NCI-H226 (cell line): ENCODE measurements at regions not wholly inside any gene's neighbourhood (a gene's known extent, or its start where the extent isn't known, plus 50 kb on each side); places are given as distances from the start of the nearest gene placed in this dataset.
"Not testable (repeated sequence)": the region's sequence is repeated elsewhere in the genome, so short reads cannot be mapped to it uniquely, and the experiment has no call there.

ENCODE experiments used
- DNase-seq: peaks from one replicate; pipeline ENCODE4 v3.0.0-alpha.2; 2015

DNA sequence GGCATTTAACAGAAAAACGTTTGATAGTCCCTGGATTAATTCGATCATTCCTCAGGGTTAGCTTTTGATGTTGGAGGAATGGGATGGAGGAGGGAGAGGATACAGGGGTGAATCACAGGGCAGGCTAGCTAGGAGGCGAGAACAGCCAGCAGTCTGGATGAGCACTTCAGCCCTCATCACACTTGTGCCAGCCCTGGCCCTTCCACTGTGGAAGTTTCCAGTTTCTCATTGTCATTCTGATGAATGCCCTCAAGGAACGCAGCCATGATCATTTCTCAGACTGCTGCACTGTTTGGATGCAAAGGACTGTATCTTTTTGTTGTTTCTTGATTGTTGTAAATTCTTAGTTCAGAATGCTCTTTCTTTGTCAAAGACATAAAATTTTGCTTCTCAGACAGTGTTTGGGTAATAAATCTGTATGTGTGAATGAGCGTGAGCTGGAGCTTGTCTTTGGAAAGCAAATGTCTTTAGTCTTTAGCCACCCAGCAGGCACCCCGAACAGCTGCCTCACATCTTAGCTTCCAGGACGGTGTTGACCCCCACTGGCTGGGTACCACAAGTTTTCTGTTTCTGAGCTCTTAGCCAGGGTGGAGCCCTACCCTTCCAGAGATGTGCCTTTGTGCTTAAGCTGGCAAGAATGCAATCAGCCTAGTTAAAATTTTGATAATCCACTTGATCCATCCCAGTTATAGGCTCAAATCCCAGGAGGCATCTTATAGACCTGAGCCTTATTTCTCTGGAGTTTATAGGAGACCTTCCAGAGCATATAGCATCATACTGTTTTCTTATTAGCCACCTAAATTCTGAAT lies 121.1 kb downstream of the PDCD6IP start:
- peak; percentile 13 for DNase-seq

DNA sequence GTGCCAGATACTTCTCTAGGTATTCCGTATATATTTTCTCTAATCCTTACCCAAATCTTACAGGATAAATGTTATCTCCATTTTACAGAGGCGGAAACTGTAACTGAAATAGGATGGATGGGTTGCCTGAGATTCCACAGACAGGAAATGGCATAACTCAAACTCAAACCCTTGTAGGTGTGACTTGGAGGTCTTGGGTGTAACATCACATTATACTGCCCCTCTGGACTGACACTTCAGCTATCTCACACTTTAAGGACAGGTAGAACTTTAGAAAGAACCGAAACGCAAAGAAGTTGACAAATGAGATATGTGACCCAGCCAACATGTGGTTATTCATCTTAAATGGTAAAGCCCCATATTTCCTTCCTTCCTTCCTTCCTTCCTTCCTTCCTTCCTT lies 122.1 kb downstream of the PDCD6IP start:
- DNase-seq, result no peak

- DNase-seq, result no peak
Measured at GRCh38 chr3:33921608-33922007, 123.2 kb downstream of the PDCD6IP start.

GRCh38 chr3:33926998-33927605 lies 128.7 kb downstream of the PDCD6IP start:
- no peak for DNase-seq

DNA sequence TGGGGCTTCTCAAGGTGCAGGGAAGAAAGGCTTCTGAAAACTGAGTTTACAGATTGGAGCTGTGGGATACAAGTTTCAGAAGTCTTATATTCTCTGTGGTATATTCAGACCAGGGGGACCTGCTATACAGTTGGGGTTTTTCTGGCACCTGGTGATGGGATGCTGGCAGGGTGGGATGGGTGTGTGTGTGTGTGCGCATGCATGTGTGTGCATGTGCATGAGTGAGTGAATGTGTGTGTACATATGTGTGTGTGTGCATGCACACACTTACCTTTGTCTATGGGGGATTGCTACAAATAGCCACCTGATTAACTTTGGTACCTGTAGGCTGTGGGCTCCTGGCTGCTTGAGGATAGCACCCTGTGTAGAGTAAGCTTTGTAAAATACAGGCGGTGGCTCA lies 131.4 kb downstream of the PDCD6IP start:
- DNase-seq, result no peak

GRCh38 chr3:33931512-33931911 lies 133.1 kb downstream of the PDCD6IP start:
- no peak for DNase-seq

DNA sequence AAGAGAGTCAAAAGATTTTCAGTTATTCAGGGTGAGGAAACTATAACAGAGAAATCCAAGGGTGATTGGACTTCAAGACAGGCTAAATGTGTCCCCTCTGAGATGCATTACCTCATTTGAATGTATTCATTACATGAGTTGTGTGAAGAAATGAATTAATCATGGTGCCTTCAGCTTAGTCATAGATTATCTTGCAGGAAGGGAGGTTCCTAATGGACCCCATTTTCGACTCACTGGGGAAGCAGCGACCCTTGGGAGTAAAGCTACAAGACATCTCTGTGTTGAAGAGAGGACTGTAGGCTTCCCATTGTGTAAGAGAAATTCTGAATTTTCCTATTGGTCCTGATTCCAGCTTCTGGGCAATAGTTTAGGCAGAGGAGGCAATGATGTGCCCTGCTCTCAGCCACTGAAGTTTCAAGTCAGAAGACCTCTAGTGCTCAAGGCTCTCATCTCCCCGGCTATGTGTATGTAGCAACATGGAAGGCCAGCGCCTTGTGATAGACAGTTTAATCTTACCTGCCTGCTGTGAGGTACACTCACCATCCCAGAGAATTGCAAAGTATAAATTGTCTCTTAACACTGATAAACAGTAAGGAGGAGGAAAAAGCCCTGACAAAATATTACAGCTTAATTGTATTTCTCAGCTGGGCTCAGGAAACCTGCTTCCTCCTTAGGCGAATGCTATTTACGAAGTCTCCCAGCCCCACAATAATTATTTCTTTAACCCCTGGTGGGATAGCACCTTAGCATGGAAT lies 133.8 kb downstream of the PDCD6IP start:
- DNase-seq, result no peak

- DNase-seq, result no peak
Measured at GRCh38 chr3:33936171-33936920, 137.9 kb downstream of the PDCD6IP start.

DNA sequence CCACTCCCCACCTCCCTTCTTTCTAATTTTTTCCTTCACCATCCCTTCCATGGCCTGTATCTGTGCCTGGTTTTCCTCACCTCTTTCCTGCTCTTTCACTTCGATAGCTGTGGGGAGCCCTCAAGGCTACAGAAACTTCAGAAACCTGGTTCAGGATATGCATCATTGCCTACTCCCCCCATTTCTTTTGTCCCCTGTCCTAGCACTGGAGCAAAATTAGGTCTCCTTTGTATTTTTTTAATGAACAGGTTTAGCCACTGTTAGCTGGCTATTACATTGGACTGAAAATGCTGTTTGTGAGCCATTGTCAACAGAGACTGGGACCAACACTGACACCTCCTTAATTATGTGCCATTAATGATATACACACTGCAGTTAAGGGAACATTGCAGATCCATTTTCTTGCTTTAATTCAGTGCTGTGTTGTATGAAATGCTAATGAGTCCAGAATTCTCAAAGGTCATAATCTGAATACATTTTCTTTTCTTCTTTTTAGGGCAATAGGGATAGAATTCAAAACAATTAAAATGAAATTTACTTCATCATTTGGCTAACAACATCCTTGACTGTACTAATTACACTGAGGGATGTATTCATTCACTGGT lies 138.6 kb downstream of the PDCD6IP start:
- no peak for DNase-seq

- no peak for DNase-seq
Measured at GRCh38 chr3:33937628-33938027, 139.2 kb downstream of the PDCD6IP start.

GRCh38 chr3:33940149-33940548 lies 141.7 kb downstream of the PDCD6IP start:
- no peak for DNase-seq

DNA sequence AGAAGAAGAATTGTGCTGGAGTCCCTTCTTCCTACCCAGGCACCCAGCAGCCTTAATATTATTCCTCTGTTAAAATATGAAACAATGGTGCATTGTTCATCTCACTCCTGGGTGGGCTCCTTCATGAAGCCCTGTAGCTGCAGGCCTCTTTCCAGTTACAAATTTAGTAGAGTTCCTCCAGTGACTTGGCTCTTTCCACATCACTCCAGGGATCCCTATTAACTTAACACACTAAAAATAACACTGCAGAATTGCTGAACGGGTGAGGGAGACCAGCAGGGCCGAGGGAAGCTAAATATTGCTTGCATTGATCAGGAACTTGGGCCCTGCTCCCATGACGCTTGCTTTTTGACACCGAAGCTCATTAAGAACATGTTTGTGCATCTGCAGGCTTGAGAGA lies 142.3 kb downstream of the PDCD6IP start:
- DNase-seq, result no peak

DNA sequence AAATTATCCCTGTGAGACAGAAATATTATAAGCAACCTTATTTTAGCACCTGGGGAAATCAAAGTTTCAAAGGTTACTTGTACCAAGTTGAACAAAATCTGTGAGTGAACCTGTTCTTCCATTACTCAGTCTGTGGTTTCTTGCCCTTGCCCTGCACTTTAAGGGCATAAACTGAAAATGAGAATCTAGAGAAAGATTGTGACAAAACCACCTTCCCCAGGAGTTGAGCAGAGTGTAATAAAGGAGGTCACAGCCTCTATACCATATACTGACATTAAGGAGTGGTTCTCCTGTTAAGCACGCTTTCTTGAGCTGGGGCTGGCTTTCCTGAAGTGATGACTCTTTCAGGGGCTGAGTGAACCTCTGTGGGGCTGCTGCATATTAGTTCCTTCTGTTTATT lies 143.4 kb downstream of the PDCD6IP start:
- DNase-seq, result no peak

- DNase-seq, result peak; percentile 74
Measured at GRCh38 chr3:33942483-33943150, 144.2 kb downstream of the PDCD6IP start.

GRCh38 chr3:33943277-33943676 lies 144.8 kb downstream of the PDCD6IP start:
- no peak for DNase-seq

GRCh38 chr3:33946612-33947011 lies 148.2 kb downstream of the PDCD6IP start:
- DNase-seq, result not testable (repeated sequence)

DNA sequence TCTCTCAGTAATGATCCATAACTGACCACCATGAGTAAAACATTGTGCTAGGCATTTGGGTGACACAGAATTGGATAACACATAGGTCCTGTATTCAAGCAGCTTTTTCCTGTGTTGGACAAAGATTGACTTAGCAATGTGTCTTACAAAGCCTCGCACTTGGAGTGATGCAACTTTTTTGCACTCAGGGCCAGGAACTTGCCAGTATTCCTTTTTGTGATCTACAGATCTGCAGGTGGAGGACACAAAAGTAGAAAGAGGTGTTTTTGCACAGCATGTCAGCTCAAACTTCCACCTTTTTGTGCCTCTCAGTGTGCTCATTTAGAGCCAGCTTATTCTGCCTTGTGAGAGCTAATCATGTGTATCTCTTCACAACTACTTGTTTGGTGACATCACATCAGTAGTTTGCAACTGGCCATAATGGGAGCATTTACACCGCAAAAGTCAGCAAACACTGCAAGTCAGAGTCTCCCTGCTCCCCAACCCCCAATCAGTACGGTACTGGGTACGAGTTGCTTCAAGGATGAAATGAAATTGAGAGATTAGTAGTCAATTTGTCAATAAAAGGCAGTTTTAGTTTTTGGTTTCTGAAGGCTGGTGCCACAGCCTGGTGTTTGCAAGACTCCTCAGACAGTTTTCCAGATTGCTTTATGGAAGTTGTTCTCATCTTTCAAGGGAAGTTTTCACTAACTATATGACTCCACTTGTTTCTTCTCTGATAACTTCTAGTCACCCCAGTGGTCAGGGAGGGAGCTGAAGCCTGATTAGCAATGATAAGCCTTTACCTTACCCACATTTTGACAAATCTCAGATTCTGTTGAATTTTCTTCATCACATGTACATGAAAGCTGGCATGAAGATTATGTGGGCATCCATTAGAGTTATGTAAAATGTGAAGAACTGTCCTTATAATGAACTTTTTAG lies 149.1 kb downstream of the PDCD6IP start:
- no peak for DNase-seq

DNA sequence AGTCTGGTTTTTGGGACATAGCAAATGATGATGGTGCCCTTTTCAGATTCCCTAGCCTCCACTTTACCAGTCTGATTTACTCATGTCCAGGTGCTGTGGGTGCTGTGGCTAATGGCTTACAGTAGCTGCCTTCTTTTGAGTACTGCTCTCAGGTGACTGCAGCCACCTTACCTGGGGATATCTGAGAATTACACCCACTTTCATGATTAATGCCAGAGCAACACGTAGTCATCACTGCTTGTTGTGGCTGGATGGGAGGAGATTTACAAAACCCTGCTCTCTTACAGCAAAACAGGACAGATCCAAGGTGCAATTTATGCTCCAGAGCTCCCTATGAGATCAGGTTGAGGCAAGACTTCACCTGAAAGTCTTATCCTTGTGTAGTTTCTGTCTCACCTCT lies 150.6 kb downstream of the PDCD6IP start:
- no peak for DNase-seq

DNA sequence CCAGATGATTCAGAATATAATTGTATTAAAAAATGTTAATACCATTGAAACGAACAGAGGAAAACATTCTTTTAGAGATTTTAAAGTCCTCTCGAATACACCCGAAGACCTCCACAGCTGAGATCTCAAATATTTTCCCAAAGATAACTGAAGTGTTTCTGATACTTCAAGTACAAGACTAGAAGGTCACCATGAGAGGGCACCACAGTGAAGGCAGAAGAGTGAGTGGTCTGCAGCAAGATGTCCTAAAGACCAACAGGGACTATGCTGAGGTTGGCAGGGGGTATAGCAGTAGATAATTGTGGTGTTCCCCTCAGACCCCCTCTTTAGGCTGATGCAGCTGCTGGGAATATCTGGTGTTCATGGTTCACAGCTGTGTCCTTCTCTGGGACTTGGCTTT lies 156.5 kb downstream of the PDCD6IP start:
- DNase-seq, result no peak

- no peak for DNase-seq
Measured at GRCh38 chr3:33956206-33956605, 157.8 kb downstream of the PDCD6IP start.

DNA sequence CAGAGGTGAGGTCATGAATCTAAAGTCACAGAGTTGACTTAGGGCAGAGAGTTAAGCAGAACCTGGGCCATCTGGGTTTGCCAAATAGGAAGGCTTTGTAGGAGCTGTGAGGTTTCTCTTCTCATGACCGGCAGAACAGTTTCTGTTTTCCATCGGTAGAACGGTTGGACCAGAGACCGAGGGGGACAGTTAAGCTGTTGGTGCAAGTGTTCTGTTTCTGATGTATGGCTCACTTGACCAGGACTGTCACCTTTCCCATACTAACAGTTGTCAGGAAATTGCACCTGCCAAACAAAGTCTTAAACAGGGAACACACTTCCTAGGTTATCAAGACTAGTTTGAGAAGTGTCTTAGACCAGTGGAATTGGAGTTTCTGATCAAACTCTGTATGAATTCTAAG lies 158.3 kb downstream of the PDCD6IP start:
- no peak for DNase-seq
